GM23248 (cell line): ENCODE measurements at regions not wholly inside any gene's neighbourhood (a gene's known extent, or its start where the extent isn't known, plus 50 kb on each side); places are given as distances from the start of the nearest gene placed in this dataset.

Experiments
- EZH2 ChIP-seq: fragments of 200-600 bp; sonication (generic); IDR thresholded peaks from 2 replicates; pipeline ENCODE4 v1.6.1; 2018; ENCODE audit warnings: antibody characterized with exemption, mild to moderate bottlenecking; ENCODE audit not compliant: insufficient read depth, poor library complexity, severe bottlenecking
- EZH2phosphoT487 ChIP-seq: fragments of 200-600 bp; sonication (generic); IDR thresholded peaks from 2 replicates; pipeline ENCODE4 v1.6.1; 2018; ENCODE audit warnings: antibody characterized with exemption, moderate library complexity, mild to moderate bottlenecking, low read depth; ENCODE audit not compliant: insufficient read depth

- no peak for TF ChIP-seq EZH2phosphoT487
- no peak for TF ChIP-seq EZH2
Observed at GRCh38 chrX:10841579-10841978, 221.2 kb upstream of the MID1 start.
